Right renal cortex interstitium (tissue), 3 donors: ENCODE measurements at regions not wholly inside any gene's neighbourhood (a gene's known extent, or its start where the extent isn't known, plus 50 kb on each side); places are given as distances from the start of the nearest gene placed in this dataset.
"Not testable (repeated sequence)": the region's sequence is repeated elsewhere in the genome, so short reads cannot be mapped to it uniquely, and the experiment has no call there.

ENCODE experiments used
- DNase-seq, 3 donors: peaks; one replicate each; pipeline ENCODE4 v3.0.0-alpha.2; 2013; ENCODE audit warnings: low read depth in 3 of 3, low spot score in 2 of 3

GRCh38 chr5:85357309-85357708, 972.6 kb upstream of the EDIL3 start:
- DNase-seq: no peak

GRCh38 chr5:85375525-85375924, 990.8 kb upstream of the EDIL3 start:
- DNase-seq: no peak

GRCh38 chr5:85388770-85389169, 1004.1 kb upstream of the EDIL3 start:
- DNase-seq: no peak

- DNase-seq: not testable (repeated sequence)
Observed at GRCh38 chr5:85392309-85392708, 1007.6 kb upstream of the EDIL3 start.

- DNase-seq: no peak
Observed at GRCh38 chr5:85395526-85395925, 1010.8 kb upstream of the EDIL3 start.

GRCh38 chr5:85397451-85397850, 1012.8 kb upstream of the EDIL3 start:
- no peak for DNase-seq

DNA sequence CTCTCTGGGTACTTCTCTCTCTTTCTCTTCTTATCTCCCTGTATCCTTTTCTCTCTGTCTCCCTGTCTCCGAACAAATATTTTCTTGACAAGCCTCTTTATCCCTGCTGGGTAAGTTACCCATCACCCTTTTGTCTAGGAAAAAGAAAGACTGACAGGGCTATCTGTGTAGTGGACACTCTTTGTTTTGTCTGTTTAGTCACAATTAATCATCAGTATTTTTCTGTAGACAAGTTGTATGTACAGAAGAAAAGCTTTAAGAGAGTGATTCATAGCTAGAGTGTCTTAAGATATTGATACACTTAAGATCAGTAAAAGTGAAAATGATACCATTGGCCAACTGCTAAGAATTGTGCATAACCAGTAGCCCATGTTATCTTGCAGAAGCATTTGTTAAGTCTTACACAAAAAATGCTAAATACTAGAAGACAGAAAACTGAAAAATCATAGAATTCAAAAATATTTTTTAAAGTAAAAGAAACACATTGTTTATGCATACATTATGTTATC, 1043.8 kb upstream of the EDIL3 start:
- no peak for DNase-seq

DNA sequence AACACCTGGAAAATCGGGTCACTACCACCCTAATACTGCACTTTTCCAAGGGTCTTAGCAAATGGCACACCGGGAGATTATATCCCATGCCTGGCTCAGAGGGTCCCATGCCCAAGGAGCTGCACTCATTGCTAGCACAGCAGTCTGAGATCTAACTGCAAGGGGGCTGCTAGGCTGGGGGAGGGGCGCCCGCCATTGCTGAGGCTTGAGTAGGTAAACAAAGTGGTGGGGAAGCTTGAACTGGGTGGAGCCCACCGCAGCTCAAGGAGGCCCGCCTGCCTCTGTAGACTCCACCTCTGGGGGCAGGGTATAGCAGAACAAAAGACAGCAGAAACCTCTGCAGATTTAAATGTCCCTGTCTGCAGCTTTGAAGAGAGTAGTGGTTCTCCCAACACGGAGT, 1047.0 kb upstream of the EDIL3 start:
- DNase-seq: not testable (repeated sequence)

DNA sequence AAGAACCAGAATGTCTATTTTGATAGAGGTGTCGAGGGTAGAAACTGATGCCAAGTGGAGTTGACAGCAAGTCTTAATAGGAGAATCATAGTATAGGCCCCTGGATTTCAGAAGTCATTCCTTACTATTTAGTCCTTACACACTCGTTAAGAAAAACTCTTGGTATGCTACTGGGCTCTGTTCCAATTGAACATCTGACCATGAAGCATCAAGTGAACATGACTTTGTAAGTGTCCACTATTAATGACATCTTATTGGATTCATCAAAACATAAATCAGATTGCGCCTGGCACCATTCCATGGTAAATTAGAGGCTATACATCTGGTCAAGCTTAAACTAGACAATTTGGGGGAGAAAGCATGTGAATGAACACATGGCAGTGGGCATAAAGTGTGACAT, 1056.5 kb upstream of the EDIL3 start:
- no peak for DNase-seq

- no peak for DNase-seq
Observed at GRCh38 chr5:85441853-85442252, 1057.2 kb upstream of the EDIL3 start.

DNA sequence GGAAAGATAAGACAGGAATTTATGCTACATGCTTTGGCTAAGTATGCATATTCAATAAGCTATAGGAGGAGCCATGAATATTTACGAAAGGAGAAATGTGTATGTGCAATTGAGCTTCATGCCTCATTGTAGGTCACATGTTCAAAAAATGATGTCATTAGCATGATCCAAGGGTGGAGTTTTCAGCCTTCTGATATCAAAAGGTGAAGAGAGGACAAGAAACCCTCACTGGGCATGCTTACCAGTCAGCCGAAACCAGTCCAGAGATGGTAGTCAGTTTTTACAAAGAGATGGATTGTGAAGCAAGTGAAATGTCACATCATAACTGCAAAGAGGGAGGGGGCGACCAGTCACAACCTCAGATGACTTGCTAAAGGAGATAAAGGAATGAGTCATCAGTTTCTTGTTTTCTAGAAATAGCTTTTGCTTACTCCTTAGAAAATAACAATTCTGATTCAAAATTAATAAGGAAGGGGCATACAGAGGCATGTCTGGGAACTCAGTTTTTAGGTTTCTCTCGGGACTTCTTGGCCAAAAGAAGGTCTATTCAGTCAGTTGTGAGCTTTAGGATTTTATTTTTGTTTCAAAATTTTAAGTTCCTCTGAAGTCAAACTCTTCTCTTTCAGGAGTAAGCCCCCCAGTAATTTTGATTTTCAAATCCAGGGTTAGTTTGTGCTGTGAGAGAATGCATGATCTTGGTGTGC, 1067.8 kb upstream of the EDIL3 start:
- DNase-seq: no peak

GRCh38 chr5:85453026-85453349, 1068.3 kb upstream of the EDIL3 start:
- DNase-seq: no peak

GRCh38 chr5:85458319-85458718, 1073.6 kb upstream of the EDIL3 start:
- DNase-seq: no peak

DNA sequence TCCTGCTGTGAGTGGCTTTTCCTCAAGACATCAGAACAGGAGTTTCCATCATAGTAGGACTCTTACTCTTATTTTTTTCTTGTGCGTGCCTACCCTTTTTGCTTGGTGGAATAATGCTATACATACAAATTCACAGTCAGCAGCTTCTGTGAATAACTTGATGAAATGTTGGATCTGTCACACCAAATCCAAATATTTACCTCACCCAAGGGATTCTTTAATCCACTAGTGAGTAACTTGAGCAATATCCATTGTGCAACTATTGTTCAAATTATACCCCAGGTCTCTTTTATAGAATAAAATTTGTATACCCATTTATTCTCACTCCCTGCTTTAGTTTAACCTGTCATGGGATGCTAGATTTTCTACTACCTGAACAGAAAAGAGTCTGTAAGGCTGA, 1078.3 kb upstream of the EDIL3 start:
- no peak for DNase-seq

DNA sequence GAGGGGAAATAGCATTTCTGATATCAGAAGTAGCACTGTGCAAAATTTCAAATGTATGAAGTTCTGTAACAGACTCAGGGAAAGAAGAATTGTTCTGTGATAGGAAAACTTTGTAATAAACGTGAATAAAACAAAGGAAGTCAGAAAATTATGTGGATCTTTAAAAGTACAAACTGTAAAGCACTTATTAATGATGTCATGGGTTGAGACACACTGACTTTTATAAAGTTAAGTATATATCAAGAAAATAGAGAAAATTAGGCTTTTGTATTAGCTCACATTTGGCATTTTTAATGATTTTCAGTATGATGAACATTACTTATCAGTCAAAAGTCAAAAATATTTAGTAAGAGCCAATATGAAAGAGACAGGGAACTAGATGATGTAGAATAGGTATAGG, 1081.7 kb upstream of the EDIL3 start:
- no peak for DNase-seq

DNA sequence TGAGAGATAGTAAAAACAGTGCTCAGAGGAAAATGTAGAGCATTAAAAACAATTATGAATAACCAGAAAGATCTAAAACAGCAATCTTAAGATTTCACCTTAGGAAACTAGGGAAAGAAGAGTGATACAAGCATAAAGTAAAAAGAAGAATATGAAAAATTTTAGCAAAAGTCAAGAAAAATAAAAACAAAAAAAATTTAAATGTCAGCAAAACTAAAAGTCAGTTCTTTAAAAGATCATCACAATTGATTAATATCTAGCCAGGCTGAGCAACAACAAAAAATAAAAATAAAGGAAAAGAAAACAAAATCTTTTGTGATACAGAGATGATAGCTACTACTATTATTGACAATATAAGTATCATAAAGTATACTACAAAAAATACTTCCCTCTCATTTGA, 1088.1 kb upstream of the EDIL3 start:
- DNase-seq: no peak

DNA sequence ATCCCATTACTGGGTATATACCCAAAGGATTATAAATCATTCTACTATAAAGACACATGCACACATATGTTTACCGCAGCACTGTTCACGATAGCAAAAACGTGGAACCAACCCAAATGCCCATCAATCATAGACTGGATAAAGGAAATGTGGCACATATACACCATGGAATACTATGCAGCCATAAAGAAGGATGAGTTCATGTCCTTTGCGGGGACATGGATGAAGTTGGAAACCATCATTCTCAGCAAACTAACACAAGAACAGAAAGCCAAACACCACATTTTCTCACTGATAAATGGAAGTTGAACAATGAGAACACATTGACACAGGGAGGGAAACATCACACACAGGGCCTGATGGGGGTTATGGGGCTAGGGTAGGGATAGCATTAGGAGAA, 1090.5 kb upstream of the EDIL3 start:
- DNase-seq: not testable (repeated sequence)

DNA sequence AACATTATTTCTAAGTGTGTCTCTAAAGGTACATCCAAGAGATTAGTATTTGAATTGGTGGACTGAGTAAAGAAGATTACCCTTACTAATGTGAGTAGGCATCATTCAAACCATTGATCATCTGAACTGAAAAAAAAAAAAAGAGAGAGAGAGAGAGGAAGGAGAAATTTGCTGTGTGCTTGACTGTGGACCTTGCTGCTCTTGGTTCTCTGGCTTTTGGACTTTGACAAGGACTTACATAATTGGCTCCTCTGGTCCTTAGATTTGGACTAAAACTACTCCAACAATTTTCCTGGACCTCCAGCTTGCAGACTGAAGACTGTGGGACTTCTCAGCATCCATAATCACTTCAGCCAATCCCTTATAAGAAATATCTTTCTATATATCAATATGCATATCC, 1091.9 kb upstream of the EDIL3 start:
- DNase-seq: no peak

- no peak for DNase-seq
Observed at GRCh38 chr5:85479849-85480248, 1095.2 kb upstream of the EDIL3 start.

DNA sequence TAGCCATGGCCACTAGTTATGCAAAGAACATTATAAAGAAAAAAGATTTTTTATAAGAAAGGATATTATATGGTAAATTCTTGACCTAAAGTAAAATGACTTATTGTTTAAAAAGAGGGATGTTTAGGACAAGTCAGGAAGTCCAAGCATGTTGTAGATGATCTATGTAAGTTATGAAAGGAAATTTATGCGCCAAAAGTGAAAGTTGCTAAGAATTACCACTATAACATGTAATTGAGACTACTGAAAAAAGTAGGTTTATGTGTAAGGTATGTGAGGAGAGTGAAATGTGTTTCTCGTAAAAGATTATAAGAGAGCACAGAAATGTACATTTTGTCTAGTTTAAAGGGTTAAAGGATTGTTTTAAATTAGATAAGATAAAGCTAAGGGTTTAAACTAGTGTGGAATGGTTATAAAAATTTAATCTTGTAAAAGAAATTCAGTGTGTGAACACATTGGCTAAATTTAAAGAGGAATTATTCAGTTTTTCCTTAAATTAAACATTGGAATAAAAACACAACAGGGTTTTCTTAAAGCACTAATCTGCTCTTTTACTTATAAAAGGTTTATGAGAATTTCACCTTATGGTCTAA, 1100.4 kb upstream of the EDIL3 start:
- no peak for DNase-seq

DNA sequence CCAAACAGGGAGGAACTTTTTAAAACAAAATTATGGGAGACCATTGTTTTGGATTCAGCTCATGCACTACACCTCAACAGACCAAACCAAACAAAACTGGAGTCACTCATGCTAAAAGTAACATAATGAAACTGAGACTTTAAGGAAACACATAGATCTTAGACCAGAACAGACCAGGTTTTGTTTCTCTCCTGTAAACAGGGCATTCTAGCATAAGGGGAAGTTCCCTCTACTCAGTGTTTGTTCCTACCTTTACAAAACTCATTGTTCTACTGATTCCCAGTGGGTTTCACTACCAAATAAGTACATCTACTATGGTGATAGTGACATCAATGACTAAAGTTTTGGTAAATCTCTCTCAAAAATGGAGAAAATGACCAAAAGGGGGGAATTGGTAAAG, 1103.6 kb upstream of the EDIL3 start:
- no peak for DNase-seq

DNA sequence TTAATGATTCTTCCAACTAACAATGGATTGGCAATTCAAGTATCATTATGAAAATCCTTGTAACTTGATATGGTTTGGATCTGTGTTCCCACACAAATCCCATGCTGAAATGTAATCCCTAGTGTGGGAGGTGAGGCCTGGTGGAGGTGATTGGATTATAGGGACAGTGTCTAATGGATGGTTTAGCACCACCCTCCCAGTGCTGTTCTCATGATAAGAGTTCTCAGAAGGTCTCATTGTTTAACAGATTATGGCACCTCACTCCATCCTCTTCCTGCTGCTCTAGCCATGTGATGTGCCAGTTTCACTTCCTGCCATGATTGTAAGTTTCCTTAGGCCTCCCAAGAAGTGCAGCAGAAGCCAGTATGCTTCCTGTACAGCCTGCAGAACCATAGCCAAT, 1116.2 kb upstream of the EDIL3 start:
- no peak for DNase-seq

DNA sequence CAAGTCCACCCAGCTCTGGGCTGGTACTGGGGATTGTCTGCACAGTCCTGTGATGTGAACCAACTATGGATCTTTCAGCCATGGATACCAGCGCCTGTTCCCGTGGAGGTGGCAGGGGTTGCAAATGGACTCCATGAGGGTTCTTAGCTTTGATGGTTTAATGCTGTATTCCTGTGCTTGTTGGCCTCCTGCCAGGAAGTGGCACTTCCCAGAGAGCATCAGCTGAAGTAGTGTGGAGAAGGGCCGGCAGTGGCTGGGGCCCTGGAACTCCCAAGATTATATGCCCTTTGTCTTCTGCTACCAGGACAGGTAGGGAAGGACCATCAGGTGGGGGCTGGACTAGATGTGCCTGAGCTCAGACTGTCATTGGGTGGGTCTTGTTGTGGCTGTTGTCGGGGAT, 1104.8 kb upstream of the COX7C start:
- DNase-seq: no peak
